ENCODE measurements at regions not wholly inside any gene's neighbourhood (a gene's known extent, or its start where the extent isn't known, plus 50 kb on each side); places are given as distances from the start of the nearest gene placed in this dataset.

DNA sequence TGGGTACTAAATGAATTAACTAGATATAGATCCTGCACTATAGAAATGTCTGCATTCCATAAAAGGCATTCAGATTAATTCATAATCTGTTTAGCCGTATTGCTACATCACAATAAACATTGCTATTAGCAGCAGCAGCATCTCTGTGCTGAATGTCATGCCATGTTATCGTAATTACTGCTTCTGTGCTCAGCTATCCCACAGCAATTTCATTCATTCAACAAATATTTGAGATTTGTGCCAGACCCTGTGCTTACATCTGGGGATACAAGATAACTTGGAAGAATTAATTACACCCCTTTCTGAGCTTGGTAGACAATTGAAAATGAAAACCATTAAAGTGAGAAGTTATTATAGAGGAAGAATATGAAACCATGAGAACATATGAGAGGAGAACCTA is 185.8 kb upstream of the C11orf87 start:
- TF ChIP-seq RFX5 (IDR thresholded peaks at IDR 0.05; ENCODE audit: low read length): no peak
- TF ChIP-seq TAF1 (IDR thresholded peaks at IDR 0.05; ENCODE audit: borderline replicate concordance, low read depth, low read length): no peak
- TF ChIP-seq, protein P1, sequence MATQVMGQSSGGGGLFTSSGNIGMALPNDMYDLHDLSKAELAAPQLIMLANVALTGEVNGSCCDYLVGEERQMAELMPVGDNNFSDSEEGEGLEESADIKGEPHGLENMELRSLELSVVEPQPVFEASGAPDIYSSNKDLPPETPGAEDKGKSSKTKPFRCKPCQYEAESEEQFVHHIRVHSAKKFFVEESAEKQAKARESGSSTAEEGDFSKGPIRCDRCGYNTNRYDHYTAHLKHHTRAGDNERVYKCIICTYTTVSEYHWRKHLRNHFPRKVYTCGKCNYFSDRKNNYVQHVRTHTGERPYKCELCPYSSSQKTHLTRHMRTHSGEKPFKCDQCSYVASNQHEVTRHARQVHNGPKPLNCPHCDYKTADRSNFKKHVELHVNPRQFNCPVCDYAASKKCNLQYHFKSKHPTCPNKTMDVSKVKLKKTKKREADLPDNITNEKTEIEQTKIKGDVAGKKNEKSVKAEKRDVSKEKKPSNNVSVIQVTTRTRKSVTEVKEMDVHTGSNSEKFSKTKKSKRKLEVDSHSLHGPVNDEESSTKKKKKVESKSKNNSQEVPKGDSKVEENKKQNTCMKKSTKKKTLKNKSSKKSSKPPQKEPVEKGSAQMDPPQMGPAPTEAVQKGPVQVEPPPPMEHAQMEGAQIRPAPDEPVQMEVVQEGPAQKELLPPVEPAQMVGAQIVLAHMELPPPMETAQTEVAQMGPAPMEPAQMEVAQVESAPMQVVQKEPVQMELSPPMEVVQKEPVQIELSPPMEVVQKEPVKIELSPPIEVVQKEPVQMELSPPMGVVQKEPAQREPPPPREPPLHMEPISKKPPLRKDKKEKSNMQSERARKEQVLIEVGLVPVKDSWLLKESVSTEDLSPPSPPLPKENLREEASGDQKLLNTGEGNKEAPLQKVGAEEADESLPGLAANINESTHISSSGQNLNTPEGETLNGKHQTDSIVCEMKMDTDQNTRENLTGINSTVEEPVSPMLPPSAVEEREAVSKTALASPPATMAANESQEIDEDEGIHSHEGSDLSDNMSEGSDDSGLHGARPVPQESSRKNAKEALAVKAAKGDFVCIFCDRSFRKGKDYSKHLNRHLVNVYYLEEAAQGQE (IDR thresholded peaks at IDR 0.05; ENCODE audit: low read depth, low read length): no peak
- TF ChIP-seq, protein P2, sequence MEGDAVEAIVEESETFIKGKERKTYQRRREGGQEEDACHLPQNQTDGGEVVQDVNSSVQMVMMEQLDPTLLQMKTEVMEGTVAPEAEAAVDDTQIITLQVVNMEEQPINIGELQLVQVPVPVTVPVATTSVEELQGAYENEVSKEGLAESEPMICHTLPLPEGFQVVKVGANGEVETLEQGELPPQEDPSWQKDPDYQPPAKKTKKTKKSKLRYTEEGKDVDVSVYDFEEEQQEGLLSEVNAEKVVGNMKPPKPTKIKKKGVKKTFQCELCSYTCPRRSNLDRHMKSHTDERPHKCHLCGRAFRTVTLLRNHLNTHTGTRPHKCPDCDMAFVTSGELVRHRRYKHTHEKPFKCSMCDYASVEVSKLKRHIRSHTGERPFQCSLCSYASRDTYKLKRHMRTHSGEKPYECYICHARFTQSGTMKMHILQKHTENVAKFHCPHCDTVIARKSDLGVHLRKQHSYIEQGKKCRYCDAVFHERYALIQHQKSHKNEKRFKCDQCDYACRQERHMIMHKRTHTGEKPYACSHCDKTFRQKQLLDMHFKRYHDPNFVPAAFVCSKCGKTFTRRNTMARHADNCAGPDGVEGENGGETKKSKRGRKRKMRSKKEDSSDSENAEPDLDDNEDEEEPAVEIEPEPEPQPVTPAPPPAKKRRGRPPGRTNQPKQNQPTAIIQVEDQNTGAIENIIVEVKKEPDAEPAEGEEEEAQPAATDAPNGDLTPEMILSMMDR (IDR thresholded peaks at IDR 0.05): no peak
- TF ChIP-seq GABPA (IDR thresholded peaks at IDR 0.05; ENCODE audit: low read depth): no peak
- TF ChIP-seq CHD2 (IDR thresholded peaks at IDR 0.05; ENCODE audit: low read length, partially characterized antibody): no peak
- no peak for TF ChIP-seq EP300 (IDR thresholded peaks at IDR 0.05; ENCODE audit: borderline replicate concordance in 1 of 2, low read depth in 1 of 2, low read length in 1 of 2)
- TF ChIP-seq, protein P3, sequence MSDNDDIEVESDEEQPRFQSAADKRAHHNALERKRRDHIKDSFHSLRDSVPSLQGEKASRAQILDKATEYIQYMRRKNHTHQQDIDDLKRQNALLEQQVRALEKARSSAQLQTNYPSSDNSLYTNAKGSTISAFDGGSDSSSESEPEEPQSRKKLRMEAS (IDR thresholded peaks at IDR 0.05; ENCODE audit: low read depth): no peak
- no peak for TF ChIP-seq MXI1 (IDR thresholded peaks at IDR 0.05; ENCODE audit: low read depth, low read length)
- TF ChIP-seq TCF12 (IDR thresholded peaks at IDR 0.05): no peak

Measured in SK-N-SH (cell line).